PC-3 (cell line): ENCODE measurements at regions not wholly inside any gene's neighbourhood (a gene's known extent, or its start where the extent isn't known, plus 50 kb on each side); places are given as distances from the start of the nearest gene placed in this dataset.

Experiments used
- CTCF ChIP-seq: fragments of 300-600 bp; sonication (generic); conservative IDR thresholded peaks from 2 replicates; pipeline ENCODE4 v1.5.1; 2017; ENCODE audit warnings: antibody characterized with exemption, low read depth, mild to moderate bottlenecking, low read length
- EZH2 ChIP-seq: fragments of 300-600 bp; sonication (generic); IDR thresholded peaks from one replicate; pipeline ENCODE4 v1.6.1; 2017; ENCODE audit warnings: antibody characterized with exemption, mild to moderate bottlenecking, low read length; ENCODE audit not compliant: unreplicated experiment
- EZH2phosphoT487 ChIP-seq: fragments of 300-600 bp; sonication (generic); IDR thresholded peaks from 2 replicates; pipeline ENCODE4 v1.6.1; 2018; ENCODE audit warnings: mild to moderate bottlenecking, antibody characterized with exemption, low read length, borderline replicate concordance

- TF ChIP-seq CTCF (no peak), EZH2phosphoT487 (no peak), EZH2 (no peak)
Measured at GRCh38 chr20:22863826-22864225, 171.3 kb upstream of the SSTR4 start.
